ENCODE measurements at regions not wholly inside any gene's neighbourhood (a gene's known extent, or its start where the extent isn't known, plus 50 kb on each side); places are given as distances from the start of the nearest gene placed in this dataset.

GRCh38 chr9:135273008-135273407 lies 185.5 kb downstream of the OLFM1 start:
- no peak for TF ChIP-seq EZH2phosphoT487 (IDR thresholded peaks at IDR 0.05; ENCODE audit: low read depth, severe bottlenecking, unreplicated experiment)
- no peak for TF ChIP-seq CTCF (IDR thresholded peaks at IDR 0.05; ENCODE audit: poor library complexity)
- no peak for TF ChIP-seq EZH2 (IDR thresholded peaks at IDR 0.05; ENCODE audit: borderline replicate concordance)
